ENCODE measurements at regions not wholly inside any gene's neighbourhood (a gene's known extent, or its start where the extent isn't known, plus 50 kb on each side); places are given as distances from the start of the nearest gene placed in this dataset.
"Not testable (repeated sequence)": the region's sequence is repeated elsewhere in the genome, so short reads cannot be mapped to it uniquely, and the experiment has no call there.

DNA sequence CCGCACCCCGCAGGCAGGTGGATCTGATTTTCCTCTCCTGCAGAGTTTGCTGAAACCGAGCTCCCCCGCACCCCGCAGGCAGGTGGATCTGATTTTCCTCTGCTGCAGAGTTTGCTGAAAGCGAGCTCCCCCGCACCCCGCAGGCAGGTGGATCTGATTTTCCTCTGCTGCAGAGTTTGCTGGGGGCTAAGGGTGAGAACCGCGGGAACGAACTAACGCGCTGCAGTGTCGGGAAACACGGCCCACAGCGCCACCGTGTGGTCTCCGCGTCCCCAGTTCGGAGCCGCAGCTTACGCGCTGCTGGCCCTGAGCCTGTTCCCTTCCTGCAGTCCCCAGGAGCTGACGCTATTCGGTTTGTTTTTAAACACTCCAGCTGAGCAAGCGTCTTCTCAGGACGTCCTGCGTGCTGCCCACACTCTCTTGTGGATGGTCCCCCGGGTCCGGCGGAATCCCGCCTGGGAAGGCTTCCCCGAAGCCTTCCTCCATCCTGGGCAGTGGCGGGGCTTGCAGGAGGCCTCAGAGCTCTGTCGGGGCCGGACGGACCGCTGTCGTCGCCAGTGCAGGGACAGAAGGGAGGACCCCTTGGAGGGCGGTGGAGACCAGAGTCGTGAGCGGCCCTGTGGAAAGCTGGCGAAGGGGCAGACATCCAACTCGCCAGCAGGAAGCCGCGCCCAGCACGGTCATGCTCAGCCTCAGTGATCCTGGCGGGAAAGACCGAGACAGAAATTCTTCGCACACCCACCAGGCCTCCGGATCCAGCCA is 121.2 kb upstream of the LPCAT1 start (continued):
- TF ChIP-seq, protein P1, sequence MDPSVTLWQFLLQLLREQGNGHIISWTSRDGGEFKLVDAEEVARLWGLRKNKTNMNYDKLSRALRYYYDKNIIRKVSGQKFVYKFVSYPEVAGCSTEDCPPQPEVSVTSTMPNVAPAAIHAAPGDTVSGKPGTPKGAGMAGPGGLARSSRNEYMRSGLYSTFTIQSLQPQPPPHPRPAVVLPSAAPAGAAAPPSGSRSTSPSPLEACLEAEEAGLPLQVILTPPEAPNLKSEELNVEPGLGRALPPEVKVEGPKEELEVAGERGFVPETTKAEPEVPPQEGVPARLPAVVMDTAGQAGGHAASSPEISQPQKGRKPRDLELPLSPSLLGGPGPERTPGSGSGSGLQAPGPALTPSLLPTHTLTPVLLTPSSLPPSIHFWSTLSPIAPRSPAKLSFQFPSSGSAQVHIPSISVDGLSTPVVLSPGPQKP (IDR thresholded peaks at IDR 0.05; ENCODE audit: low read depth, low read length) = no peak
- TF ChIP-seq, protein P2, sequence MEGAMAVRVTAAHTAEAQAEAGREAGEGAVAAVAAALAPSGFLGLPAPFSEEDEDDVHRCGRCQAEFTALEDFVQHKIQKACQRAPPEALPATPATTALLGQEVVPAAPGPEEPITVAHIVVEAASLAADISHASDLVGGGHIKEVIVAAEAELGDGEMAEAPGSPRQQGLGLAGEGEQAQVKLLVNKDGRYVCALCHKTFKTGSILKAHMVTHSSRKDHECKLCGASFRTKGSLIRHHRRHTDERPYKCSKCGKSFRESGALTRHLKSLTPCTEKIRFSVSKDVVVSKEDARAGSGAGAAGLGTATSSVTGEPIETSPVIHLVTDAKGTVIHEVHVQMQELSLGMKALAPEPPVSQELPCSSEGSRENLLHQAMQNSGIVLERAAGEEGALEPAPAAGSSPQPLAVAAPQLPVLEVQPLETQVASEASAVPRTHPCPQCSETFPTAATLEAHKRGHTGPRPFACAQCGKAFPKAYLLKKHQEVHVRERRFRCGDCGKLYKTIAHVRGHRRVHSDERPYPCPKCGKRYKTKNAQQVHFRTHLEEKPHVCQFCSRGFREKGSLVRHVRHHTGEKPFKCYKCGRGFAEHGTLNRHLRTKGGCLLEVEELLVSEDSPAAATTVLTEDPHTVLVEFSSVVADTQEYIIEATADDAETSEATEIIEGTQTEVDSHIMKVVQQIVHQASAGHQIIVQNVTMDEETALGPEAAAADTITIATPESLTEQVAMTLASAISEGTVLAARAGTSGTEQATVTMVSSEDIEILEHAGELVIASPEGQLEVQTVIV (IDR thresholded peaks at IDR 0.05; ENCODE audit: borderline replicate concordance, partially characterized antibody) = no peak
- TF ChIP-seq KLF5 (IDR thresholded peaks at IDR 0.05; ENCODE audit: partially characterized antibody) (no peak), RELA (IDR thresholded peaks at IDR 0.05; ENCODE audit: borderline replicate concordance, partially characterized antibody) (peak; percentile 29), EZH2 (IDR thresholded peaks at IDR 0.05; ENCODE audit: borderline replicate concordance, control insufficient read depth, low read depth, low read length) (no peak), BACH1 (IDR thresholded peaks at IDR 0.05; ENCODE audit: borderline replicate concordance) (no peak), SMAD1 (IDR thresholded peaks at IDR 0.05; ENCODE audit: low read depth, partially characterized antibody) (no peak), POLR2A (IDR thresholded peaks at IDR 0.05; ENCODE audit: low read depth, low read length) (no peak), RB1 (IDR thresholded peaks at IDR 0.05; ENCODE audit: borderline replicate concordance) (peak; percentile 53; the same call in 1 of the 2 replicates), LARP7 (IDR thresholded peaks at IDR 0.05) (peak; percentile 37; the same call in 1 of the 2 replicates), IKZF1 (conservative IDR thresholded peaks at IDR 0.05) (no peak), SMC3 (IDR thresholded peaks at IDR 0.05; ENCODE audit: borderline replicate concordance, low read length) (peak; percentile 74), CREB1 (IDR thresholded peaks at IDR 0.05; ENCODE audit: low read depth) (no peak)
- TF ChIP-seq, protein P3, sequence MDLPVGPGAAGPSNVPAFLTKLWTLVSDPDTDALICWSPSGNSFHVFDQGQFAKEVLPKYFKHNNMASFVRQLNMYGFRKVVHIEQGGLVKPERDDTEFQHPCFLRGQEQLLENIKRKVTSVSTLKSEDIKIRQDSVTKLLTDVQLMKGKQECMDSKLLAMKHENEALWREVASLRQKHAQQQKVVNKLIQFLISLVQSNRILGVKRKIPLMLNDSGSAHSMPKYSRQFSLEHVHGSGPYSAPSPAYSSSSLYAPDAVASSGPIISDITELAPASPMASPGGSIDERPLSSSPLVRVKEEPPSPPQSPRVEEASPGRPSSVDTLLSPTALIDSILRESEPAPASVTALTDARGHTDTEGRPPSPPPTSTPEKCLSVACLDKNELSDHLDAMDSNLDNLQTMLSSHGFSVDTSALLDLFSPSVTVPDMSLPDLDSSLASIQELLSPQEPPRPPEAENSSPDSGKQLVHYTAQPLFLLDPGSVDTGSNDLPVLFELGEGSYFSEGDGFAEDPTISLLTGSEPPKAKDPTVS (IDR thresholded peaks at IDR 0.05; ENCODE audit: low read depth, low read length) = no peak

DNA sequence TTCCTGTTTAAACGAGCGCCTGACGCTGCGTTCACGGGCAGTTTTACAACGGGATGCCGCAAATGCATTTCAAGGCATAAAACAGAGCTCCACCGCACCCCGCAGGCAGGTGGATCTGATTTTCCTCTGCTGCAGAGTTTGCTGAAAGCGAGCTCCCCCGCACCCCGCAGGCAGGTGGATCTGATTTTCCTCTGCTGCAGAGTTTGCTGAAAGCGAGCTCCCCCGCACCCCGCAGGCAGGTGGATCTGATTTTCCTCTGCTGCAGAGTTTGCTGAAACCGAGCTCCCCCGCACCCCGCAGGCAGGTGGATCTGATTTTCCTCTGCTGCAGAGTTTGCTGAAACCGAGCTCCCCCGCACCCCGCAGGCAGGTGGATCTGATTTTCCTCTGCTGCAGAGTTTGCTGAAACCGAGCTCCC is 120.6 kb upstream of the LPCAT1 start:
- not testable (repeated sequence) for H3K9ac ChIP-seq (ENCODE audit: control insufficient read depth, insufficient read depth, low read length); H3K4me3 ChIP-seq; H3K27me3 ChIP-seq (replicated peaks in 1 of 2; ENCODE audit: control insufficient read depth in 2 of 2, insufficient read depth in 2 of 2, low read length in 1 of 2); ATAC-seq; DNase-seq (ENCODE audit: low read depth, low spot score); H3K79me2 ChIP-seq (ENCODE audit: control insufficient read depth, insufficient read depth, low read length); H3K9me3 ChIP-seq (replicated peaks; ENCODE audit: control insufficient read depth, insufficient read depth, low read length); H3K27ac ChIP-seq (ENCODE audit: control insufficient read depth, insufficient read depth); H3K36me3 ChIP-seq (ENCODE audit: control insufficient read depth in 2 of 2, insufficient read depth in 2 of 2, low read length in 1 of 2); FAIRE-seq; BruUV-seq (replicated peaks); H3K4me2 ChIP-seq (ENCODE audit: control insufficient read depth, insufficient read depth); H4K20me1 ChIP-seq (ENCODE audit: control insufficient read depth, insufficient read depth); H3K4me1 ChIP-seq (ENCODE audit: control insufficient read depth, insufficient read depth, low read length); H2AFZ ChIP-seq (ENCODE audit: control insufficient read depth, low read depth, low read length)
- ChIA-PET RAD21 (ENCODE audit: unreplicated experiment) (interaction anchor here (1.0 to 2.9 kb wide), 9 partner anchors 9 to 477 kb away, joined by 3 to 9 read pairs (median 4); no protein-coding TSS in a partner anchor), POLR2A (interaction anchor here (0.7 kb wide), 1 partner anchor 1434 kb away, joined by 4 read pairs; no protein-coding TSS in a partner anchor), CTCF (interaction anchor here (0.7 to 2.4 kb wide), 28 partner anchors 9 to 721 kb away, joined by 3 to 14 read pairs (median 5); no protein-coding TSS in a partner anchor), SMC1A (ENCODE audit: uncharacterized antibody, unreplicated experiment) (interaction anchor here (1.2 to 2.0 kb wide), 5 partner anchors 90 to 476 kb away, joined by 3 to 8 read pairs (median 3); no protein-coding TSS in a partner anchor)
- intact Hi-C loops (cut with micrococcal nuclease; ENCODE audit: unreplicated experiment) (loop anchor here (2.0 to 5.0 kb wide), 4 partner anchors 147 to 722 kb away; no protein-coding TSS in a partner anchor), in situ Hi-C loops (cut with MboI) (loop anchor here (5.0 to 10.0 kb wide), 2 partner anchors 477 to 730 kb away; no protein-coding TSS in a partner anchor)
- 31% methylated on average over 12 of the region's 22 CpGs for WGBS (ENCODE audit: insufficient coverage, insufficient replicate concordance, low lambda C conversion rate, missing lambda C conversion rate)

Data from GM12878 (cell line).